HG02798 (cell line): ENCODE measurements at regions not wholly inside any gene's neighbourhood (a gene's known extent, or its start where the extent isn't known, plus 50 kb on each side); places are given as distances from the start of the nearest gene placed in this dataset.
A peak's percentile ranks its signal among the peaks of the same experiment; 100 is the strongest.

ENCODE experiments used
- ATAC-seq: cut with Tn5 transposase; IDR thresholded peaks from one replicate; pipeline ENCODE4 v1.9.1; 2021; ENCODE audit warnings: mild to moderate bottlenecking; ENCODE audit not compliant: unreplicated experiment, poor library complexity

- no peak for ATAC-seq
These were observed 96.7 kb upstream of the ARAP3 start for GRCh38 chr5:141778683-141779082.

GRCh38 chr5:141778206-141778605 lies 96.2 kb upstream of the ARAP3 start:
- ATAC-seq, result no peak

GRCh38 chr5:141777711-141778110 lies 95.7 kb upstream of the ARAP3 start:
- no peak for ATAC-seq

GRCh38 chr5:141777130-141777529 lies 95.1 kb upstream of the ARAP3 start:
- no peak for ATAC-seq

- ATAC-seq, result no peak
These were observed 91.9 kb upstream of the ARAP3 start for GRCh38 chr5:141773779-141774562.

GRCh38 chr5:141772281-141772680 lies 90.3 kb upstream of the ARAP3 start:
- ATAC-seq, result no peak

- ATAC-seq, result no peak
These were observed 89.5 kb upstream of the ARAP3 start for GRCh38 chr5:141771562-141771961.

GRCh38 chr5:141771031-141771430 lies 89.0 kb upstream of the ARAP3 start:
- ATAC-seq, result no peak

GRCh38 chr5:141769671-141770070 lies 87.6 kb upstream of the ARAP3 start:
- no peak for ATAC-seq

GRCh38 chr5:141767671-141768070 lies 85.6 kb upstream of the ARAP3 start:
- ATAC-seq, result no peak

- no peak for ATAC-seq
These were observed 84.0 kb upstream of the ARAP3 start for GRCh38 chr5:141765896-141766551.

GRCh38 chr5:141763541-141763940 lies 81.5 kb upstream of the ARAP3 start:
- no peak for ATAC-seq

- ATAC-seq, result peak; percentile 75
These were observed 80.8 kb upstream of the ARAP3 start for GRCh38 chr5:141762790-141763368.

GRCh38 chr5:141762316-141762715 lies 80.3 kb upstream of the ARAP3 start:
- no peak for ATAC-seq

- ATAC-seq, result no peak
These were observed 78.7 kb upstream of the ARAP3 start for GRCh38 chr5:141760753-141761152.

GRCh38 chr5:141760193-141760592 lies 78.2 kb upstream of the ARAP3 start:
- ATAC-seq, result no peak

GRCh38 chr5:141758310-141758998 lies 76.4 kb upstream of the ARAP3 start:
- no peak for ATAC-seq

GRCh38 chr5:141757402-141757801 lies 75.4 kb upstream of the ARAP3 start:
- ATAC-seq, result no peak

GRCh38 chr5:141756196-141756595 lies 74.2 kb upstream of the ARAP3 start:
- ATAC-seq, result no peak

- ATAC-seq, result no peak
These were observed 72.1 kb upstream of the ARAP3 start for GRCh38 chr5:141753971-141754713.
